Endothelial cell of umbilical vein (primary cell): ENCODE measurements at regions not wholly inside any gene's neighbourhood (a gene's known extent, or its start where the extent isn't known, plus 50 kb on each side); places are given as distances from the start of the nearest gene placed in this dataset.

ENCODE experiments used
- BruUV-seq: library from RNA; stranded (reverse); fragments of 400-500 nt; replicated peaks from 2 replicates; lab custom pipeline; 2021; lab: Mats Ljungman, UMichigan
- CTCF ChIA-PET: fragments of 300-600, 350-600 bp; sonication (Branson Sonifier 250); formaldehyde crosslinking; loops from one replicate; lab custom pipeline; 2021; ENCODE audit warnings: antibody characterized with exemption, inconsistent platforms; lab: Charles Lee
- POLR2A ChIA-PET: fragments of 300-600, 350-600 bp; sonication (Branson Sonifier 250); formaldehyde crosslinking; loops from one replicate; lab custom pipeline; 2021; ENCODE audit warnings: antibody characterized with exemption, inconsistent platforms; lab: Charles Lee
- DNase-seq: peaks from one replicate; pipeline ENCODE4 v3.0.0-alpha.2; 2011; ENCODE audit warnings: low read depth, low spot score
- FAIRE-seq: peaks from 2 replicates; lab custom pipeline; 2011; peaks lifted over from hg19 to GRCh38; lab: Jason Lieb, UNC
- H2AFZ ChIP-seq: 2 replicates; pipeline ENCODE4 v1.6.0; 2012; ENCODE audit warnings: low read depth, low read length, control low read depth, inconsistent platforms
- H3K27ac ChIP-seq: 2 replicates; pipeline ENCODE4 v1.5.1; 2011; ENCODE audit warnings: low read depth, mild to moderate bottlenecking, control low read depth, low read length, moderate library complexity; ENCODE audit not compliant: insufficient read depth
- H3K27me3 ChIP-seq, 2 experiments: 2 replicates each; pipeline versions ENCODE4 v1.6.0 to v1.6.1; 2011; ENCODE audit warnings: low read length in 2 of 2, mixed read lengths in 1 of 2; ENCODE audit not compliant: control insufficient read depth in 2 of 2, insufficient read depth in 2 of 2
- H3K36me3 ChIP-seq, 2 experiments: 2 replicates in 1 of 2; 3 replicates in 1 of 2; pipeline ENCODE4 v1.5.1; 2011; ENCODE audit warnings: low read length in 2 of 2, mild to moderate bottlenecking in 1 of 2, moderate library complexity in 1 of 2; ENCODE audit not compliant: control insufficient read depth in 2 of 2, insufficient read depth in 2 of 2; ENCODE audit errors: extremely low read depth in 1 of 2
- H3K4me1 ChIP-seq: 3 replicates; pipeline ENCODE4 v1.5.1; 2011; ENCODE audit warnings: mild to moderate bottlenecking, low read length; ENCODE audit not compliant: control insufficient read depth, insufficient read depth; ENCODE audit errors: extremely low read depth
- H3K4me2 ChIP-seq: 2 replicates; pipeline ENCODE4 v1.6.1; 2011; ENCODE audit warnings: low read length, control low read depth, mixed read lengths; ENCODE audit not compliant: insufficient read depth
- H3K4me3 ChIP-seq, 3 experiments: fragments of 200-600 bp in 1 of 3; sonication (generic), shearing (Covaris generic) in 1 of 3; replicated peaks in 1 of 3; 2 replicates each; pipeline ENCODE4 v1.5.1; 2011 to 2016; ENCODE audit warnings: control low read depth in 3 of 3, low read length in 3 of 3, mild to moderate bottlenecking in 2 of 3, inconsistent platforms in 1 of 3, low read depth in 1 of 3, moderate library complexity in 1 of 3; ENCODE audit not compliant: insufficient read depth in 1 of 3
- H3K79me2 ChIP-seq: 2 replicates; pipeline ENCODE4 v1.6.0; 2012; ENCODE audit warnings: low read length, inconsistent platforms; ENCODE audit not compliant: control insufficient read depth, insufficient read depth
- H3K9ac ChIP-seq: replicated peaks from 2 replicates; pipeline ENCODE3; 2011; ENCODE audit warnings: low read length, control low read depth; ENCODE audit not compliant: insufficient read depth; ENCODE audit errors: extremely low read depth
- H3K9me1 ChIP-seq: replicated peaks from 3 replicates; pipeline ENCODE4 v1.6.0; 2011; ENCODE audit warnings: mild to moderate bottlenecking, low read length; ENCODE audit not compliant: control insufficient read depth, insufficient read depth; ENCODE audit errors: extremely low read depth
- H3K9me3 ChIP-seq: replicated peaks from 2 replicates; pipeline ENCODE4 v1.5.1; 2012; ENCODE audit warnings: low read length, inconsistent platforms; ENCODE audit not compliant: control insufficient read depth, insufficient read depth
- H4K20me1 ChIP-seq: replicated peaks from 2 replicates; pipeline ENCODE3; 2011; ENCODE audit warnings: mild to moderate bottlenecking, low read length; ENCODE audit not compliant: control insufficient read depth, insufficient read depth; ENCODE audit errors: extremely low read depth
- CTCF ChIP-seq, 2 donors: IDR thresholded peaks; 1 replicate in 1 of 2; 2 replicates in 1 of 2; pipeline ENCODE4 v1.5.1; 2011; ENCODE audit warnings: low read length in 2 of 2, mild to moderate bottlenecking in 2 of 2, moderate library complexity in 2 of 2, control low read depth in 1 of 2, inconsistent platforms in 1 of 2, low read depth in 1 of 2; ENCODE audit not compliant: insufficient read depth in 1 of 2; ENCODE audit errors: extremely low read depth in 1 of 2
- EZH2 ChIP-seq: IDR thresholded peaks from 2 replicates; pipeline ENCODE4 v1.6.1; 2012; ENCODE audit warnings: borderline replicate concordance, low read depth, mild to moderate bottlenecking, moderate library complexity, low read length, inconsistent platforms; ENCODE audit not compliant: severe bottlenecking
- FOS ChIP-seq: IDR thresholded peaks from 2 replicates; pipeline ENCODE4 v1.6.1; 2011; ENCODE audit warnings: mild to moderate bottlenecking, low read length, moderate library complexity, borderline replicate concordance; ENCODE audit not compliant: insufficient read depth
- GATA2 ChIP-seq: IDR thresholded peaks from 2 replicates; pipeline ENCODE4 v1.7.0; 2011; ENCODE audit warnings: low read depth, mild to moderate bottlenecking, moderate library complexity, mixed read lengths, low read length; ENCODE audit not compliant: insufficient read length, insufficient read depth
- JUN ChIP-seq: IDR thresholded peaks from 2 replicates; pipeline ENCODE4 v1.6.1; 2011; ENCODE audit warnings: borderline replicate concordance, low read depth; ENCODE audit not compliant: insufficient read length, insufficient read depth
- MAX ChIP-seq: IDR thresholded peaks from 2 replicates; pipeline ENCODE4 v1.6.1; 2011; ENCODE audit not compliant: insufficient read depth, insufficient read length
- MYC ChIP-seq: IDR thresholded peaks from one replicate; pipeline ENCODE4 v1.6.1; 2011; ENCODE audit warnings: mild to moderate bottlenecking, low read depth, low read length
- POLR2A ChIP-seq: IDR thresholded peaks from 2 replicates; pipeline ENCODE4 v1.6.1; 2012; ENCODE audit warnings: low read depth, mild to moderate bottlenecking, control low read depth, low read length
- POLR2AphosphoS5 ChIP-seq: IDR thresholded peaks from 2 replicates; pipeline ENCODE4 v1.6.1; 2012; ENCODE audit warnings: low read depth, mild to moderate bottlenecking, control low read depth, low read length, moderate library complexity; ENCODE audit not compliant: insufficient read depth
- dilution Hi-C: fragments of 300-500 bp; cut with MboI; formaldehyde crosslinking; loops from one replicate; pipeline ENCODE4 v1.15.0; 2019; ENCODE audit warnings: low sequenced_read_pairs; ENCODE audit not compliant: extremely low pct_ligation_motif_present
- intact Hi-C: fragments of 100-400 bp; cut with micrococcal nuclease; formaldehyde crosslinking; loops from one replicate; pipeline ENCODE4 v1.10.0; 2022

DNA sequence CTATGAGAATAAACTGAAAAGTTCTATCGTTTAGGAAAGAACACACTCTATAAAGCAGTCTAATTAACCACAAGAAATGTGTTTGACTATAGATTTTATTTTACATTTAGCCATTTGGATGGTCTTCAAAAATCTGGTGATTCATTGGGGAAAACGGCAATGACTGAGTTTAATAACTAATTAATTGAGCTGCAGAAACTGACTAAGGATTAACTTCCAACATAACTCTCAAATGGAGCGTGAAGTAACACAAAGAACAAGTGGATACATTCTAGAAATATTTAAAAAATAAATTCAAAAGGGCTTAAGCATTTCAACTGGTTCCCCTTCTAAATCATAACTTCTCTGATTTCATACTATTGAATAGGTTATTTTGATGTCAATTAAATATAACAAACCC is 1582.4 kb downstream of the PCDH18 start:
- H3K4me3 ChIP-seq = no peak overlapping the region
- POLR2A ChIA-PET = no interaction called here
- H3K27me3 ChIP-seq = no peaks in the 10 kb centered on the region
- no peak overlapping the region for H2AFZ ChIP-seq
- CTCF ChIA-PET = interaction anchor here (1.2 kb wide), 1 partner anchor 18 kb away, joined by 3 read pairs; no protein-coding TSS in a partner anchor
- H3K9ac ChIP-seq = no peak overlapping the region
- no TSS peak for BruUV-seq
- no peaks in the 10 kb centered on the region for H3K36me3 ChIP-seq
- no peaks in the 10 kb centered on the region for H3K4me1 ChIP-seq
- intact Hi-C loops = no loop called here
- H3K4me2 ChIP-seq = no peak overlapping the region
- no peaks in the 10 kb centered on the region for H4K20me1 ChIP-seq
- no peaks in the 10 kb centered on the region for H3K9me1 ChIP-seq
- no peak overlapping the region for H3K27ac ChIP-seq
- no peak for FAIRE-seq
- no peaks in the 10 kb centered on the region for H3K9me3 ChIP-seq
- TF ChIP-seq CTCF (IDR thresholded peaks at IDR 0.05; ENCODE audit: extremely low read depth in 1 of 2, insufficient read depth in 1 of 2, low read depth in 1 of 2, low read length in 2 of 2) (no peak), POLR2AphosphoS5 (no peak), JUN (no peak), MAX (no peak), POLR2A (no peak), MYC (no peak), GATA2 (no peak), EZH2 (no peak), FOS (no peak)
- dilution Hi-C loops = no loop called here
- no peaks in the 10 kb centered on the region for H3K79me2 ChIP-seq
- no peak for DNase-seq
